ENCODE measurements at regions not wholly inside any gene's neighbourhood (a gene's known extent, or its start where the extent isn't known, plus 50 kb on each side); places are given as distances from the start of the nearest gene placed in this dataset.

DNA sequence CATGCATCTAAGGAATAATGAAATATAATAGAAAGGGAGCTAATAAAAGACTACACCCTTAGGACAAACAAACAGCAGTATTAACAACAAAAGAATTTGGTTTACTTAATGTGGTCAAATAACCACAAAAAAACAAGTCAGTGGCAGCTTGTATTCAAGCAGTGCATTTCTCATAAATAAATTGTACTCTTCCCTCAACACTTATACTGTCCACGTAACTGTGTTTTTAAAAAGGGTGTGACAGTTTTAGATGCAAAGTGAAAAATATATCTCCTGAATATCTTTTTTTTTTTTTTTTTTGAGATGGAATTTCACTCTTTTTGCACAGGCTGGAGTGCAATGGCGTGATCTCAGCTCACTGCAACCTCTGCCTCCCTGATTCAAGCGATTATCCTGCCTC, 698.2 kb upstream of the CADM2 start:
- TF ChIP-seq, protein P1, sequence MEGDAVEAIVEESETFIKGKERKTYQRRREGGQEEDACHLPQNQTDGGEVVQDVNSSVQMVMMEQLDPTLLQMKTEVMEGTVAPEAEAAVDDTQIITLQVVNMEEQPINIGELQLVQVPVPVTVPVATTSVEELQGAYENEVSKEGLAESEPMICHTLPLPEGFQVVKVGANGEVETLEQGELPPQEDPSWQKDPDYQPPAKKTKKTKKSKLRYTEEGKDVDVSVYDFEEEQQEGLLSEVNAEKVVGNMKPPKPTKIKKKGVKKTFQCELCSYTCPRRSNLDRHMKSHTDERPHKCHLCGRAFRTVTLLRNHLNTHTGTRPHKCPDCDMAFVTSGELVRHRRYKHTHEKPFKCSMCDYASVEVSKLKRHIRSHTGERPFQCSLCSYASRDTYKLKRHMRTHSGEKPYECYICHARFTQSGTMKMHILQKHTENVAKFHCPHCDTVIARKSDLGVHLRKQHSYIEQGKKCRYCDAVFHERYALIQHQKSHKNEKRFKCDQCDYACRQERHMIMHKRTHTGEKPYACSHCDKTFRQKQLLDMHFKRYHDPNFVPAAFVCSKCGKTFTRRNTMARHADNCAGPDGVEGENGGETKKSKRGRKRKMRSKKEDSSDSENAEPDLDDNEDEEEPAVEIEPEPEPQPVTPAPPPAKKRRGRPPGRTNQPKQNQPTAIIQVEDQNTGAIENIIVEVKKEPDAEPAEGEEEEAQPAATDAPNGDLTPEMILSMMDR (conservative IDR thresholded peaks at IDR 0.05; ENCODE audit: low read depth, low read length), result no peak
- no peak for TF ChIP-seq EZH2 (IDR thresholded peaks at IDR 0.05; ENCODE audit: low read length, unreplicated experiment)
